SHP77 (cell line): ENCODE measurements at regions not wholly inside any gene's neighbourhood (a gene's known extent, or its start where the extent isn't known, plus 50 kb on each side); places are given as distances from the start of the nearest gene placed in this dataset.
"Not testable (repeated sequence)": the region's sequence is repeated elsewhere in the genome, so short reads cannot be mapped to it uniquely, and the experiment has no call there.

ENCODE experiments used
- DNase-seq, 2 experiments: peaks; one replicate each; lab custom pipeline; 2025; lab: John Stamatoyannopoulos, UW

GRCh38 chr10:6984971-6985370, 404.9 kb upstream of the PRKCQ start:
- DNase-seq: no peak

GRCh38 chr10:6984016-6984415, 403.9 kb upstream of the PRKCQ start:
- not testable (repeated sequence) for DNase-seq

- no peak for DNase-seq
These were observed 400.3 kb upstream of the PRKCQ start for GRCh38 chr10:6980353-6980752.

GRCh38 chr10:6979371-6979770, 399.3 kb upstream of the PRKCQ start:
- no peak for DNase-seq

- no peak for DNase-seq
These were observed 398.1 kb upstream of the PRKCQ start for GRCh38 chr10:6978187-6978627.

- DNase-seq: no peak
These were observed 397.5 kb upstream of the PRKCQ start for GRCh38 chr10:6977398-6978186.

GRCh38 chr10:6973899-6974298, 393.8 kb upstream of the PRKCQ start:
- DNase-seq: no peak

- no peak for DNase-seq
These were observed 392.1 kb upstream of the PRKCQ start for GRCh38 chr10:6972226-6972625.

GRCh38 chr10:6969659-6970058, 389.6 kb upstream of the PRKCQ start:
- no peak for DNase-seq

- no peak for DNase-seq
These were observed 384.5 kb upstream of the PRKCQ start for GRCh38 chr10:6964543-6964942.

- no peak for DNase-seq
These were observed 382.5 kb upstream of the PRKCQ start for GRCh38 chr10:6962576-6962975.

GRCh38 chr10:6958711-6959110, 378.6 kb upstream of the PRKCQ start:
- DNase-seq: no peak

GRCh38 chr10:6958254-6958653, 378.2 kb upstream of the PRKCQ start:
- no peak for DNase-seq

- no peak for DNase-seq
These were observed 377.8 kb upstream of the PRKCQ start for GRCh38 chr10:6957851-6958250.

- no peak for DNase-seq
These were observed 376.5 kb upstream of the PRKCQ start for GRCh38 chr10:6956562-6956961.

- no peak for DNase-seq
These were observed 373.3 kb upstream of the PRKCQ start for GRCh38 chr10:6953271-6953801.

- DNase-seq: no peak
These were observed 371.7 kb upstream of the PRKCQ start for GRCh38 chr10:6951732-6952131.

GRCh38 chr10:6950133-6950532, 370.1 kb upstream of the PRKCQ start:
- DNase-seq: no peak

GRCh38 chr10:6944436-6944835, 364.4 kb upstream of the PRKCQ start:
- DNase-seq: no peak

- DNase-seq: no peak
These were observed 358.3 kb upstream of the PRKCQ start for GRCh38 chr10:6938384-6938783.

GRCh38 chr10:6936931-6937330, 356.9 kb upstream of the PRKCQ start:
- DNase-seq: no peak

GRCh38 chr10:6929148-6929830, 349.2 kb upstream of the PRKCQ start:
- no peak for DNase-seq

GRCh38 chr10:6928586-6928985, 348.5 kb upstream of the PRKCQ start:
- no peak for DNase-seq
